HG03521 (cell line): ENCODE measurements at regions not wholly inside any gene's neighbourhood (a gene's known extent, or its start where the extent isn't known, plus 50 kb on each side); places are given as distances from the start of the nearest gene placed in this dataset.
"Not testable (repeated sequence)": the region's sequence is repeated elsewhere in the genome, so short reads cannot be mapped to it uniquely, and the experiment has no call there.

ENCODE experiments used
- ATAC-seq: cut with Tn5 transposase; IDR thresholded peaks from one replicate; pipeline ENCODE4 v1.9.1; 2021; ENCODE audit warnings: mild to moderate bottlenecking, moderate library complexity; ENCODE audit not compliant: unreplicated experiment

GRCh38 chr12:68984796-68985573 is 52.0 kb upstream of the CPM start:
- no peak for ATAC-seq

GRCh38 chr12:68997526-68997925 is 64.6 kb upstream of the CPM start:
- not testable (repeated sequence) for ATAC-seq

GRCh38 chr12:68998041-68998440 is 65.1 kb upstream of the CPM start:
- no peak for ATAC-seq

- no peak for ATAC-seq
Measured at GRCh38 chr12:69000074-69000473, 67.1 kb upstream of the CPM start.

GRCh38 chr12:69000540-69001243 is 67.7 kb upstream of the CPM start:
- ATAC-seq = no peak

GRCh38 chr12:69001251-69001650 is 68.3 kb upstream of the CPM start:
- ATAC-seq = no peak

GRCh38 chr12:69002969-69003368 is 70.0 kb upstream of the CPM start:
- no peak for ATAC-seq

GRCh38 chr12:69003991-69004390 is 71.0 kb upstream of the CPM start:
- no peak for ATAC-seq

- ATAC-seq = no peak
Measured at GRCh38 chr12:69007101-69007854, 74.3 kb upstream of the CPM start.

- ATAC-seq = no peak
Measured at GRCh38 chr12:69007855-69008351, 74.9 kb upstream of the CPM start.

GRCh38 chr12:69008520-69008919 is 75.5 kb upstream of the CPM start:
- no peak for ATAC-seq

- no peak for ATAC-seq
Measured at GRCh38 chr12:69014047-69014446, 81.1 kb upstream of the CPM start.

GRCh38 chr12:69015017-69015416 is 82.0 kb upstream of the CPM start:
- no peak for ATAC-seq

GRCh38 chr12:69015831-69016230 is 82.9 kb upstream of the CPM start:
- ATAC-seq = no peak

GRCh38 chr12:69019082-69019481 is 86.1 kb upstream of the CPM start:
- no peak for ATAC-seq

- ATAC-seq = no peak
Measured at GRCh38 chr12:69019910-69020309, 86.9 kb upstream of the CPM start.

GRCh38 chr12:69022674-69023073 is 89.7 kb upstream of the CPM start:
- ATAC-seq = no peak

GRCh38 chr12:69023840-69024239 is 90.9 kb upstream of the CPM start:
- no peak for ATAC-seq

- ATAC-seq = no peak
Measured at GRCh38 chr12:69024413-69024812, 91.4 kb upstream of the CPM start.

- no peak for ATAC-seq
Measured at GRCh38 chr12:69024907-69025306, 91.9 kb upstream of the CPM start.

- ATAC-seq = no peak
Measured at GRCh38 chr12:69026336-69026735, 93.4 kb upstream of the CPM start.
